Stimulated activated CD8-positive, alpha-beta memory T cell treated with anti-CD3 and anti-CD28 coated beads, Interleukin-4, amount 100 ng/mL, for 4 hours (primary cell): ENCODE measurements at regions not wholly inside any gene's neighbourhood (a gene's known extent, or its start where the extent isn't known, plus 50 kb on each side); places are given as distances from the start of the nearest gene placed in this dataset.

ENCODE experiments used
- DNase-seq, 2 donors: peaks; one replicate each; pipeline ENCODE4 v3.0.0-alpha.2; 2020; ENCODE audit warnings: low read depth in 2 of 2, low spot score in 1 of 2

DNA sequence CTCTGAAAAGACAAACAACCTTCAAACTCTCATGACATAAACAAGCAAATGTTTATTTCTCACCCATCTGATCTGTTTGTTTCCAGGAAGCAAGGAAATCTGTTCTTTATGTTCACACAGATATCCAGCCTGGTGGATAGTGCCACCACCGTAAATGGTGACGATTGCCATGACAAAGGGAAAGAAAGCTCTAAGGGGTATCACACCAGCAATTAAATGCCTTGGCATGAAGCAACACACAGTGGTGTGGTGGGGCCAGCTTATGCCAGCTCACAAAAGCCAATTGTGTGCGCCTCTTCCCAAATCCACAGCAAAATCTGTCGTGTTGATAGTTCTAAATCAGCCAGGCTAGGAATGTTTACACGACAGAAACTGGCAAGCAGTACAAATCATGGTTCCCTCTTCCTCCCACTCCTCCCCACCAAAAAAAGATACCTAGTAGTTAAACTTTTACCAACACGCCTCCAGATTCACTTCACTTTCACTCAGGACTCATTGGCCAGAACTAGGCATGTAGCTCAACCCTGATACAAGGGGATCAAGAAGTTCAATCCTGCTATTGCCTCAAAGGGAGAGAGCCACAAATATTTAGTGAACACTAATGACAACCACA lies 189.2 kb upstream of the SLCO3A1 start:
- DNase-seq: no peak

DNA sequence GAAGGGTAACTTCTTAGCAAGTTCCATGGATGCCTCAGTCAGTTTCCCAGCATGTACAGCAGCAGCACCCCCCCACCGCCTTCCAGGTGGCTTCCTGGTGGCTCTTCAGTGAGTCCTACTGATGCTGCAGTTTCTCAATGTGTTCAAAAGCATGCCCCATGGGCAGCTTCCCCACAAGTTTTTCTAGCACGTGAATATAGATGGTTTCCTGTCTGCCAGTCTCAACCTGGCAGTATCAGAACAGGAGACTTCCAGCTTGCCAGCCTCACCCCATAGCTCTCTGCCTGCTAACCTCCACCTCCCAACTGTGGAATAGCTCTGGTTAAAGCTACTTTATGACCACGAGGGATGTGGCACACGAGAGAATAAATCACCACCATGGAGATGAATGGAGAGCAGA lies 188.3 kb upstream of the SLCO3A1 start:
- no peak for DNase-seq

DNA sequence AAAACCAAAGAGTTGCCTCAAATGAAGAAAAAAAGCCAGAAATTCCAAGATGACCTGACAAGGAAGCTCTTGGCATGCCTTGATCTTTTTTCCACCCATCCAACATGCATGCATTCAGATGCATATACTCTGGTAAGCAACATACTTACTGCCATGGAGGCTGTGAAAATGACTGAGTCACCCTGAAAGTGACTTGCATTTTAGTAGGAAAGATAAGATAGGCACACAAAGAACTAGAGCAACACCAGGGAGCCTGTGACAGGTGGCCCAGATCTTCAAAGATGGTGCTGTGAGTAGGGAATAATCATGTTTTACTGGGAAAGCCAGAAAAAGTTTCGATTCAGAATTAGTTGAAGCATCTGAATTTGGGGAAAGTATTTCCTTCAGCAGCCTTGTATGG lies 185.1 kb upstream of the SLCO3A1 start:
- DNase-seq: no peak

DNA sequence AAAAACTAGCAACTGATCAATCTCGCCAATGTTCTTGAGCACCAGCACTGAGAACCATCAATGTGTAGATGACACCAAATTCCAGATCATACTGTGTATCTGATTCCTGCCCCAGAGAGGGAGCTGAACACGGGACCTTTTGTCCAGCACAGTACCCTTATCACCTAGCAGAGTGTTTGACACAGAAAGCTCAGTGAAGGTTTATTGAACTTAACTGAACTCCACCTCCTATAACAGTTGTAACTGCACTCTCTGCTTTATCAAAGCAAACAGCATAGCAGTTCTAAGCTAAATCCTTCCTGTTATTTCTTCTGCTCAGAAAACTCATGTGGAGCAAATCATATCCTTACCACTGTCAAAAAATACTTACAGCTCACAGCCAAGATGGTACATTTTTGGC lies 183.4 kb upstream of the SLCO3A1 start:
- no peak for DNase-seq

DNA sequence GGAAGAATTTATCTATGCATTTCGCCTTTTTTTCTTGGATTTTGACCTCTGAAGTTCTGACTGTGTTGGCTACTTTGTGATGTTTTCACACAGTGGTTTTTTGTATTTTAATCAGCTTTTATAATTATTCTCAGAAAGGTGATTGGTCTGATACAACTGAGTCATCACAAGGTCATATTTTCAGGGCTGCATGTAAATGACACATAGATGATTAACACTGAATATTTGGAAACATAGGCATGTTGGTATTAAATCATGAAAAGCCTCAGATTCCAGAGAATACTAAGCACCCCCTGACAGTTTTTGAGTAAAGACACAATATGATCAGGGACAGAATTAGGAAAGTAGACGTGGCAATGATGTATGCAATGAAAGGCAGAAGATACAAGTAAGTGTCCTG lies 175.5 kb upstream of the SLCO3A1 start:
- DNase-seq: no peak

DNA sequence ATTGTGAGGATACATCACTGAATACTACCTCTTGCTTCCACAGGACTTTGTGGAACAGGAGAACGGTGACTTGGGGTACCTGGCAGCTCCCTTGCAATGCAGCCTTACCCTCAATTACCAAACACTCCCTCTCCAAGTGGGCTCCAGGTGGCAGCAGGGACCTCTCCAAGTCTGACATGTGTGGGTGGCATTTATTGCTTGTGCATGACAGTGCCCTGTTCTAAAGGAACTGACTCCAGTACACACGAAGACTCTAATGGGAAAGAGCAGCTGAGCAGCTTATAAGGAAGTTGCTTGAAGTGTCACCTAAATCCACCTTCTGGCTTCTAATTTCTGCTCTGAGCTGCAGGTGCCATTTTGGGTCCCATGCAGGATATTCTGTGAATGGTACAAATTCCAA lies 174.1 kb upstream of the SLCO3A1 start:
- DNase-seq: no peak

DNA sequence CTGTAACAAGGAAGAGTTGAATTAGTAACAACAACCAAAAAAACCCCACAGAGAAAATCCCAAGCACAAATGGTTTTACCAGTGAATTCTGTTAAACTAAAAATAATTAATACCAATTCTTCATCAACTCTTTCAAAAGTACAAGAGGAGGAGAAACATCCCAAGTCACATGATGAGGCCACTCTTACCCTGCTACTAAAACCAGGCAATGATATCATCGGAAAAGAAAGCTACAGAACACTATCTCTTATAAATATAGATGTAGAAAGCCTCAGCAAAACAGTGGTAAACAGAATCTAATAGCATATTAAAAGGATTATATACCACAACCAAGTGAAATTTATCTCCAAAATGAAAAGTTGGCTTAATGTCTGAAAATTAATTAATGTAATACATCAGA lies 168.1 kb upstream of the SLCO3A1 start:
- no peak for DNase-seq

DNA sequence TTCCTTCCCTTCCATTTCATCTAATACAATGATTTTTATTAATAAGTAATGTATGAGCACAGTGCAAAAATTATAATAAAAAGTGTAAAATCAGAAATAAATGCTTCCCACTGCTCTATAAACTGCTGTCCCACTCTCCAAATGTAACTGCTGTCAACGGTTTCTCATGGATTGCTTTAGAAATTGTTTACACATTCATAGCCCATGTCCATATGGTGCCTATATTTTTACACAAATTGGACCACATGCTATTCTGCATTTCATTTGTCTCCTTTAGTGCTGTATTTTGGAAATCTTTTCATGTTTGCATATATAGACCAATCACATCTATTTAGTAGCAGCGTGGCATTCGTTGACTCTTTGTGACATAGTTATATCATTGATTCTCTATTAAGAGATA lies 164.7 kb upstream of the SLCO3A1 start:
- DNase-seq: no peak

DNA sequence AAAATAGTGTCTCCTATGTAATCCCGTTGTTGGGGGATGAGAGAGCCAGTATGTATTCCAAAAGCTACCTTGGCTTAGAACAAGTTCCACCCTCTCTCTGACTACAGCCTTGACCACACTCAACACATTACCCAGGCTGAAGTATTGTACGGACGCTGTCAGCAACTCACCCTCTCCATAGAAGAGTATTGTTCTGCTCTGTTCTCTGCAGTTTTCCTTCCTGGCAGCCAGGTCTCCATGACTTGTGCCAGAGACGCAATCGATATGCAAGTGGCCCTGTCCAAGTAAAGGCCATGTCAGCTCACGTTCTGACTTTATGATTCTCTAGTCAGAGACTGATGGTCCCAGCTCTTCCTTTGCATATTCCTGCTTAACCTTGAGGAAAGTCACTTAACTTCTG lies 164.1 kb upstream of the SLCO3A1 start:
- DNase-seq: no peak

DNA sequence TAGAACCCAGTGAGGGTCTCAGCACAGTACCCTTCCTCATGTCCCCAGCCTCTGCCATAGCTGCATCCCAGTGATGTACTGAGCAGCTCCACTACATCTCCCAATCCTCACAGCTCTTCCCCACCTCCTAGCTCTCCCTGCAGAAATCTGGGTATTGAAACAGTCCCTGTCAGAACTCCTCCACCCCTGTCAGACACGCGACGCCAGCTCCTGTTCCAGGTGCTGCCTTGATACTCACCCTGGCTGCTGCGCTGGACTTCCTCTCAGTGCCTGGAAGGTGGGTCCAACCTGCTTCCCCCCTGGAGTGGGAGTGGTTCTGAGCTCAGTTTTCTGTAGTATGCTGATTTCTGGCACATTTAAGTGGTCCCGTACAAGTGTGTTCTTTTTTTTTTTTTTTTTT lies 160.9 kb upstream of the SLCO3A1 start:
- no peak for DNase-seq

DNA sequence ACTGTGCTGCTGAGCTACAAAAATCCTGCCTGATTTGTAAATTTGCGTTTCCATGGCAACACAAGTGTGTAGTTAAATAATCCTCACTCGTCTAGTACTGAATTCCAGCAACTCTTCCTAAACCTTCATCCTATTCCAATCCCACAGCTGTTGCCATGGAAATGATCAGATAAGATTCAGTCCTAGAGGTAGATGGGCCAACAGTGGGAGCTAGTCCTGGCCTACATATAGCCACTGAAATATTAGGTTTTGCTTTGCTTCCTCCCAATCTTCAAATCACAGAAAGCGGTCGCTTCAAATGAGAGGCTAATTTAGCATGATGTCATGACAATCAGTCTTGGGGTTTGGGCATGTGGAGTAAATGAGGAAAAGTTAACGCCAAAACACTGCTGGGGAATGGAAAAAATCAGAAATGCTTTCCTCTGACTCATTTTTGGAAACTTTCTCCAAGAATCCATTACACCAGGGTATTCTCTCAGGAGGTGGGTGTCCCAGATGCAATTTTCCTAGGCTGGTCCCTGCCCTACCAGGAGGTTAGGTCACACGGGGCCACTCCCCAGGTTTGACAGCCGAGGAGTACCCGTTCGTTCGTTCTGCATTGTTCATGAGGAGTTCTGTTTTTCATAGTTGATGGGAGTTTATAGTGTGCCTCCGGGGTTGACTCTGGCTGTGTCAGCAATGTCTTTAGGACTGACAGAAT lies 159.2 kb upstream of the SLCO3A1 start:
- DNase-seq: no peak

DNA sequence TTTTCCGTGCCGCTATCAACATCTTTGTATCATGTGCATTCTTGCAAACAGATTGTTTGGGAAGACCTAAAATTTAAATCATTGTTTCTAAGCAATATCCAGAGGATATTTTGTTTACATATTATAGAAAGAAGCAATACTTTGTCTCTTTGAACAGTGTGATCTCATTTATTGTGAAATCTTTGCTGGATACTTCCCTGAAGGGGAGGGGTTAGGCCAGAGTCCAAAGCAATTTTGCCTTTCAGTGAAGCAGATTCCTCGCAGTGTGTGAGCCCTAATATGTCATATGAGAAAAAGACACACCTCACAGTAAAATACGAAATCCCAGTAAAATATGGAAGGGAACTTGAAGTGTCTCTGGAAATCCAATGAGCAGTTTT lies 158.7 kb upstream of the SLCO3A1 start:
- DNase-seq: no peak

DNA sequence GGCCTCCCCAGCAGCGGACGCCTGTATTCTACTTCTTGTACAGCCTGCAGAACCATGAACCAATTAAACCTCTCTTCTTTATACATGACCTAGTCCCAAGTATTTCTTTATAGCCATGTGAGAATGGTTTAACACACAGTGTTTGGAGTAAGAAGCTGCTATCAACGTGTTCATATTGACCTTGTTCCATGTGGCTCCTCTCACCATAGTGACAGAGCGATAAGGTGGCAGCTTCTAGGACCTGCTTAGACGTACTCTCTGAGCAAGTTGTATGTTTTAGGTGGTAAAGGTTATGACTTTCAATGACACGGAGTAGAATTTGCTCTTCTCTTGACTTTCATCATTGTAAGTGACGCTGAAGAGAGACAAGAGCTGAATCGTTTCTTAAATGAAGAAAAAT lies 157.7 kb upstream of the SLCO3A1 start:
- no peak for DNase-seq

DNA sequence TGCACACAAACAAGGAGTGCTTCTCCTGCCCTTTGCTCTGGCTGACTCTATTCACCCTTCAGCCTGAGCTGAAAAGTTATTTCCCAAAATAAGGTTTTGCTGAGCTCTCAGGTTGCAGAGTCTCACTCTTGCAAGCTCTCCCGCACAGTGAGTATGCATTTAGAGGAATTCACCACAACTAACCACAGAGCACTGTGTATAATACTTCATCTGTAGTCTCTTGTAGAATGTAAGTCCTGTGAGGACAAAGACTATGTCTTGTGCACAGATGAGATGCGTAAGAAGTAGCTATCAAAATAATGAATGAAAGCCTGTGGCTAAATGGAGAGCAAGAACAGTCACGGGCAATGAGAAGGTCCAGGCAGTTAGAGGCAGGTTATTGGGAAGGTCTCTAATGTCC lies 156.5 kb upstream of the SLCO3A1 start:
- DNase-seq: no peak

DNA sequence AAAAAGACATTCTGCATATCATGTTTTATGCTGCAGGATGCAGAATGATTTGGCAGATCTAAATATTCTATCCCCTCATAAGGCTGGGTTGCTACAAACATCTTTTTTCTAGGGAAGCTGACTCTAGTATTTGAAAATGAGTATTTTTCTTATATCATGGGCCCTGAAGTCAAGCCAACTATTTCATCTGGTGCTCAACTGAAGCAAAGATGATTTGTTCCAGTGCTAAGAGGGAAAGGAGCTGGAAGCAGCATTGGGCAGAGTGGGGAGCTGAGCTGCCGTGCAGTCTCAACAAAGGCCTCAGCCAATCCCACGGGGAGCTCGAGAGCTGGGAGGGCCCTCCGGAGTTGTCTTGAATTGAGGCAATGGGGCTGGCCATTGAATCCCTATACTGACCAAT lies 155.3 kb upstream of the SLCO3A1 start:
- DNase-seq: no peak

DNA sequence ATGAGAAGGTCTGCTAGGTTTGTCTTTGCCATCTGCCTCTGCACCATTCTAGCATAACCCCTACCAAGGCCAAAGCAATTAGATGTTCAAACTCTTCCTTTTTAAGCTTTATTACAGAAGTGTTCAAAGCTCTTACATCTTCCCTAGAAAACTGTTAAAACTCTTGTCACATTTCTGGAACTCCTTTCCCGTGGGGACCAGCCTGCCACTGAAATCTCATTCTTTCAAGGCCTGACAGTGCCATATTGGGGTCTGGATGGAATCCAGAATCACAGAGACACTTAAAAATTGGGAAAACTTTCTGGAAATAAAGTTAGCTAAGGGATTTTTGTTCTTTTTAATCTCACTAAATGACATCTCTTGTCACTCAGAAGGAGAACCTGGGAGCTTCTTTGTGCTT lies 153.8 kb upstream of the SLCO3A1 start:
- DNase-seq: no peak

DNA sequence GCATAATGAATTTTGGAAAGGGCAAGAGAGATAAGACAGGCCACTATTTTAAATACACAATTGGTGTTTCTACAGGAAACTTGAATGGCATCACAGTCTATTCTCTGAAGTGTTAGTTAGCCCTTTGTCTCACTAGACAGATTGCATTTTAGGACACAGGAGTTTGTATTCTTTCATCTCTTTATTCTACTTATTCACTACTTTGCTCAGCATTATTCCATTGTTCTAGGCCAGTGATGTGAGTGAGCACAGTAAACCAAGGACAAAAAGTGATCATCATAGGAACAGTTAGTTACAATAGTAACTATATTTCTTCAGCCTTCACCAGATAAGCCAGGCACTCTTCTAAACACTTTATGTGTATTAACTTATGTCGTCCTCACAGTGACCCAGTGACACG lies 150.2 kb upstream of the SLCO3A1 start:
- DNase-seq: no peak

DNA sequence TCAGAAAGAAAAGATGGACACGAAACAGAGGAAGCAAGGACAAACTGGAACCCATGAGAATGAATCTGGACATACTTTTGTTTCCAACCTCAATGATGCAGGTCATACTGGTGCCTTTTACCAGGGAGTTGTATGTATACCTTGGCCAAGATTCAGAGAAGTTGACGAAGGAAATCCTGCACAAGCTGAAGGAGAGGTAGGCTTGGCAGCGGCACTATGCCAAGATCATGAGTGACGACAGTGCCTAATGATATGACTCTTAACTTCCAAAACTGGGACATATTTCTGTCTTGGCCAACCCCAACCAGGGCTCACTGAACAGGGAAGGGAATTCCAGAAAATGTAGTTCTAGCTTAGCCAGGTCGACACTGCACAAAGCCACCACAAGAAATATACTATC lies 149.2 kb upstream of the SLCO3A1 start:
- DNase-seq: no peak

DNA sequence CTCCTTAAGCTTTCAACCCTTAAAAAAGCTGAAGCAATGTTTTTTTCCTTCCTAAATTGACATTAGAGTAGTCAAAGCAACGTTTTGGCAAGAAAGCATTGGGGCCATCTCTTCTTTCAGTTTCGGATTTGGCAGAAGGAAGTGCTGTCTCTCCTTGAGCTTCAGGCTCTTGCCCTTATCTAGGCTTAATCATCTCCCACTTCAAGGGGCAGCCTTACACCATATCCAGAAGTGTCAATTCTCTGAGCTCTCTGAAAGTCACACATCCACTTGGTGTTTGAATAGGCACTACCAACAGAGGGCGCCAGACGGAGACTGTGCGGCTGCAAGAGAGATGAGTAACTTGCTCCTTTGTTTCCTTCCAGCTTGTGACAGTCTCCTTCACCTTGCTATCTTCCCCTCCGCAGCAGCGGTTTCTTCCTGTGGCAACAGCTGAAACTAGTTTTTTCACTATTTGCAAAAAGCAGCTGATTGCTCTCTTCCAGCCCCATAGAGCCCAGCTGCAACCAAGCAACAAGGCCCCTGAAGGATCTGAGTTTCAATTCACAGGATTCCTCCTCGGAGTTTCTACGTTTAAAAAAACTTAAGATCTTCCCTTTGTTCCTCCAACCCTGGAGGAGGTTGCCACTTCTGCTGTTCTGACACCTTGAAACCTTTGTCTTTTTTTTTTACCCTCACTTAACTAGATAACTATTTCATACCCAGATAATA lies 147.0 kb upstream of the SLCO3A1 start:
- DNase-seq: peak; percentile 60 to 76

DNA sequence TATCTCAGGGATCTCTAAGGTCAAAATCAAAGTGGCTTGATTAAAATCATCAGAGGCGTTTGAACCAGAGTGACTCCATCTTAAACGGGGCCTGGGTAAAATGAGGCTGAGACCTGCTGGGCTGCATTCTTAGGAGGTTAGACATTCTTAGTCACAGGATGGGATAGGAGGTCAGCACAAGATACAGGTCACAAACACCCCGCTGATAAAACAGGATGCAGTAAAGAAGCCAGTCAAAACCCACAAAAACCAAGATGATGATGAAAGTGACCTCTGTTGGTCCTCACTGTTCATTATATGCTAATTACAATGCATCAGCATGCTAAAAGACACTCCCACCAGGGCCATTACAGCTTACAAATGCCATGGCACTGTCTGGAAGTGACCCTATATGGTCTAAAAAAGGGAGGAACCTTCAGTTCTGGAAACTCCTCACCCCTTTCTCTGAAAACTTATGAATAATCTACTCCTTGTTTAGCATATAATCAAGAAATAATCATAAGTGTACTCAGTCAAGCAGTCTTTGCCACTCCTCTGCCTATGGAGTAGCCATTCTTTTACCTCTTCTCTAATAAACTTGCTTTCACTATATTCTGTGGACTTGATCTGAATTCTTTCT lies 143.3 kb upstream of the SLCO3A1 start:
- DNase-seq: no peak

DNA sequence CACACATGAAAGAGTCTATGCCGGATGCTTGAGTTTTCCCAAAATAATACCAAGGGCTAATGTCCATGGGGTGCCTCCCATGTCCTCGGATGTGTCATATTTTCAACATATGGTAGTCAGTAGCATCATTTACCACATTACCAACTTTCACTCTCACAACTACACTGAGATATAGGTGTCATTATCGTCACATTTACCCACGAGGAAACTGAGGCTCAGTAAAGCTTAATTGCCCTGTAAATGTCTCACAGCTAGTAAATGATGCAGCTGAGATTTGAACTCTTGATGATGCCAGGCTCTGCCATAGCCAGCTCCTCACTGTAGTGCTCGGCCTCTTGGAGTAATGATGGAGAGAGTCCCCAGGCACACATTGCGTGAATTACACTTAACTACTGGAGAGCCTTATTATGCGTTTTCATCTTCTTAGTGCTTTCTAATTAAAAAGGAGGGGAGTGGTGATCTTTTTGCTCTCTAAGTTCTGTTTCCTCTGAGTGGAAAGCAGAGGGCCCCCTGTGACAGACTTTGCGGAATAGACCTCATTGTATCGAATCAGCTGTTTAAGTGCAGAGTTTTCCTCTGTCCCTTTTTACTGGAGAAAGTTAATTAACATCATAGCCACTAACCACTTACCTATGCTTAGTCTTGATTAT lies 142.0 kb upstream of the SLCO3A1 start:
- no peak for DNase-seq

DNA sequence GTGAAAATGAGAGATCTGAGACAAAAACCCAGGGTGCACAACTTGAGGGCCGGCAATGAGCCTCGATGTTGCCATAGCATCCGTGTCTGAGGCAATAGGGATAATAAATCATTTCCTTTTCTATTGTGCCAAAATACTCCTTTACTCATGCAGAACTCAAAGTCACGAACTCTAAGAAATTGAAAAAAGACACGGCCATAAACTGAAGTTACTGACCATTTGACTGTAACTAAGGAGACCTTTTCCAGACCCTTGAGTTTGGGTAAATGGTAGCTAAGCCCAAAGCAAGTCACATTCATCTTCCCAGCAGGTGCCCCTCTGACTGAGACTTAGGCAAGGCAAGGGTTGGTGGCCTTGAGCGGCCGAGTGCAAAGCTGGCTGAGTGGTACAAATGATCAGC lies 141.2 kb upstream of the SLCO3A1 start:
- DNase-seq: no peak
